Ovary (tissue), 7 donors: ENCODE measurements at regions not wholly inside any gene's neighbourhood (a gene's known extent, or its start where the extent isn't known, plus 50 kb on each side); places are given as distances from the start of the nearest gene placed in this dataset.

Experiments used
- DNase-seq, 5 donors: peaks; one replicate each; pipeline ENCODE4 v3.0.0-alpha.2; 2019 to 2020
- H3K27ac ChIP-seq, 2 donors: fragments of 200-600 bp; one replicate each; pipeline versions ENCODE4 v1.5.1 to v1.8.0; 2019 to 2022
- H3K27me3 ChIP-seq: fragments of 200-600 bp; one replicate; pipeline ENCODE4 v1.8.0; 2022
- H3K36me3 ChIP-seq: fragments of 200-600 bp; sonication (generic); one replicate; pipeline ENCODE4 v1.5.1; 2019
- H3K4me1 ChIP-seq: one replicate; pipeline ENCODE4 v1.8.1; 2013; ENCODE audit warnings: mild to moderate bottlenecking, moderate library complexity; ENCODE audit not compliant: insufficient read depth
- H3K4me3 ChIP-seq: fragments of 200-600 bp; sonication (generic); one replicate; pipeline ENCODE4 v1.5.1; 2017
- H3K9me3 ChIP-seq, 2 donors: fragments of 200-600 bp in 1 of 2; sonication (generic) in 1 of 2; one replicate each; pipeline versions ENCODE4 v1.5.1 to v1.8.1; 2013 to 2019; ENCODE audit warnings: mild to moderate bottlenecking in 1 of 2, moderate library complexity in 1 of 2
- EP300 ChIP-seq: sonication (generic); formaldehyde crosslinking; IDR thresholded peaks from one replicate; pipeline ENCODE4 v1.6.1; 2017; ENCODE audit warnings: antibody characterized with exemption
- POLR2A ChIP-seq: fragments of 450-650 bp; IDR thresholded peaks from one replicate; pipeline ENCODE4 v1.6.1; 2017; ENCODE audit warnings: antibody characterized with exemption, mild to moderate bottlenecking, moderate library complexity
- WGBS, 3 donors: extraction: QIAGEN DNeasy Blood & Tissue Kit in 1 of 3; methylation state at CpG; one replicate each; pipeline versions ENCODE4 v1.1.5 to v1.1.7; 2013 to 2017; 5-methylcytosine and 5-hydroxymethylcytosine counted together
- intact Hi-C, 4 donors: fragments of 100-400 bp; cut with DNase I; formaldehyde crosslinking; loops; one replicate each; pipeline versions ENCODE4 v1.11.0 to v1.15.1; 2022 to 2023
- TF ChIP-seq, protein P1 (sequence below), 3 donors: fragments of 450-650 bp in 2 of 3; fragments of 200-600 bp in 1 of 3; IDR thresholded peaks; one replicate each; pipeline versions ENCODE4 v1.5.1 to v1.8.0; 2016 to 2022; ENCODE audit warnings: antibody characterized with exemption in 3 of 3, mild to moderate bottlenecking in 1 of 3
- donor health status: DM: no; HTN: no; CAD: no; lungs with moderate emphysema.
- donor health status: DM: no; HTN: no; CAD: no.
- donor health status: Bipolar disorder and iron deficiency.
- donor health status: DM: no; HTN: no; CAD: no.
- donor health status: DM: yes; HTN: yes; CAD: no.

GRCh38 chr6:145274083-145274482 lies 461.2 kb downstream of the EPM2A start:
- no peak for TF ChIP-seq EP300
- no peak for DNase-seq
- no peak overlapping the region for H3K4me3 ChIP-seq
- intact Hi-C loops: no loop called here
- no peaks in the 10 kb centered on the region for H3K36me3 ChIP-seq
- H3K4me1 ChIP-seq: peaks cover 3% of the 10 kb centered on the region
- H3K9me3 ChIP-seq: no peaks in the 10 kb centered on the region
- WGBS, 3 donors: 82 to 86% (median 83%) methylated on average over 1 of the region's 1 CpG
- no peak overlapping the region for H3K27ac ChIP-seq
- H3K27me3 ChIP-seq: no peaks in the 10 kb centered on the region

GRCh38 chr6:145275019-145275418 lies 460.3 kb downstream of the EPM2A start:
- Histone ChIP-seq H3K4me1 (peaks cover 3% of the 10 kb centered on the region), H3K36me3 (no peaks in the 10 kb centered on the region), H3K9me3 (no peaks in the 10 kb centered on the region), H3K27me3 (no peaks in the 10 kb centered on the region), H3K27ac (no peak overlapping the region), H3K4me3 (no peak overlapping the region)
- intact Hi-C loops: no loop called here
- no peak for TF ChIP-seq EP300
- 52 to 69% (median 61%) methylated on average over 6 of the region's 6 CpGs for WGBS, 3 donors
- DNase-seq: no peak

GRCh38 chr6:145275787-145276186 lies 459.5 kb downstream of the EPM2A start:
- Histone ChIP-seq H3K4me3 (no peak overlapping the region), H3K9me3 (no peaks in the 10 kb centered on the region), H3K27ac (no peak overlapping the region), H3K4me1 (peaks cover 3% of the 10 kb centered on the region), H3K27me3 (no peaks in the 10 kb centered on the region), H3K36me3 (no peaks in the 10 kb centered on the region)
- 83 to 93% (median 92%) methylated on average over 1 of the region's 1 CpG for WGBS, 3 donors
- intact Hi-C loops: no loop called here
- TF ChIP-seq POLR2A: no peak
- no peak for DNase-seq

DNA sequence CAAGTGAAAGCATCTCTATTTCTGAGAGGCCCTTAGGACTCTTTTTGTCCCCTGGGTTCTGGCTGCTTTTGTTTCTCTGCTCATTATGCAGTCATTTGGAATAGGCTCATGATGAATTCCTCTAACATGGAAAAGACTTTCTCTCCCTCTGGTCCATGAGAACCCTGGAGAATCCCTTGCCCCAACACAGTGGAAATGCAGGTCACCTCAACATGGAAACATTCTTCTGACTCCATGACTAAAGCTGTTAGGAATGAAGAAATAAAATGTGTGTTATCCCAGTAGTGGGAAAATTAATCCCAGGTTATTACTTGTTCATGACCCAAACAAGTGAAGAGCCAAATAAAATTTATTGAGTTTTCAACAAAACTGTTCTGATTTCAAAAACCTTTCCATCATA lies 458.6 kb downstream of the EPM2A start:
- no peak for DNase-seq
- Histone ChIP-seq H3K36me3 (no peaks in the 10 kb centered on the region), H3K27ac (no peak overlapping the region), H3K4me3 (no peak overlapping the region), H3K9me3 (no peaks in the 10 kb centered on the region), H3K27me3 (no peaks in the 10 kb centered on the region), H3K4me1 (no peaks in the 10 kb centered on the region)
- intact Hi-C loops: no loop called here
- TF ChIP-seq POLR2A (no peak), EP300 (no peak)
- TF ChIP-seq, protein P1, sequence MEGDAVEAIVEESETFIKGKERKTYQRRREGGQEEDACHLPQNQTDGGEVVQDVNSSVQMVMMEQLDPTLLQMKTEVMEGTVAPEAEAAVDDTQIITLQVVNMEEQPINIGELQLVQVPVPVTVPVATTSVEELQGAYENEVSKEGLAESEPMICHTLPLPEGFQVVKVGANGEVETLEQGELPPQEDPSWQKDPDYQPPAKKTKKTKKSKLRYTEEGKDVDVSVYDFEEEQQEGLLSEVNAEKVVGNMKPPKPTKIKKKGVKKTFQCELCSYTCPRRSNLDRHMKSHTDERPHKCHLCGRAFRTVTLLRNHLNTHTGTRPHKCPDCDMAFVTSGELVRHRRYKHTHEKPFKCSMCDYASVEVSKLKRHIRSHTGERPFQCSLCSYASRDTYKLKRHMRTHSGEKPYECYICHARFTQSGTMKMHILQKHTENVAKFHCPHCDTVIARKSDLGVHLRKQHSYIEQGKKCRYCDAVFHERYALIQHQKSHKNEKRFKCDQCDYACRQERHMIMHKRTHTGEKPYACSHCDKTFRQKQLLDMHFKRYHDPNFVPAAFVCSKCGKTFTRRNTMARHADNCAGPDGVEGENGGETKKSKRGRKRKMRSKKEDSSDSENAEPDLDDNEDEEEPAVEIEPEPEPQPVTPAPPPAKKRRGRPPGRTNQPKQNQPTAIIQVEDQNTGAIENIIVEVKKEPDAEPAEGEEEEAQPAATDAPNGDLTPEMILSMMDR (IDR thresholded peaks at IDR 0.05): no peak

DNA sequence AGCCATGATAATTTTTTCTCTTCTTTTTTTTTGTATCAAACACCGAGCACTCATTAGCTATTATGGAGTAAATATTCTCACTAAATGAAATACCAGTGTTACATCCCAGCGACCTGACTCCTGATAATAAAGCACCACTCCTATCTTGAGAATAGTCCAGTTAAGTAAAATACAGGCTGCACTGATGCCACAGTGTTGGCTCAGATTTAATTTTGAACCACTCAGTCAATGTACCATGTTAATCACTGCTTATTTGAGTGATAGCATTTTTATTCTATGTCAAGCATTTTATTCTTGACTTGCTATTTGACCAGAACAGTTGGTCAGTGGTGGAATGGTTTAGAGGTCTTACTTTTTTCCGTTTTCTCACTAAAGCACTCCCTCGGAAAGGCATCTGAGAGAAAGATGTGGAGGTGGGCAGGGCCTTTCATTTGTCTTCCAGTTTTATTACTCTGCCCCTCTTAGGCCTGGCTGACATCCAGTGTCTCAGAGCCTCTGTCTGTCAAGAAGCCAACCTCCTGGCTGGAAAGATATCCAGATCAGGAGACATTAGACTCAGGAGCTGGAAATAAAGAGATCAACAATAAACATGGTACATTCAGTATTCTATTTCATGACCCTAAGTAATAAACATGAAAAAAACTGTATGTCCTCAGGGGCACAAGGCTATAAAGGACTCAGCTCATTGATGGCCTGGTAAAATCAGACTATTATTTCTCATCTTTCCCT lies 457.8 kb downstream of the EPM2A start:
- H3K27me3 ChIP-seq: no peaks in the 10 kb centered on the region
- TF ChIP-seq EP300 (no peak), POLR2A (no peak)
- intact Hi-C loops: no loop called here
- H3K27ac ChIP-seq: no peak overlapping the region
- WGBS, 3 donors: 79 to 92% (median 87%) methylated on average over 4 of the region's 4 CpGs
- H3K9me3 ChIP-seq: no peaks in the 10 kb centered on the region
- no peaks in the 10 kb centered on the region for H3K36me3 ChIP-seq
- no peak overlapping the region for H3K4me3 ChIP-seq
- DNase-seq: no peak
- H3K4me1 ChIP-seq: no peaks in the 10 kb centered on the region

DNA sequence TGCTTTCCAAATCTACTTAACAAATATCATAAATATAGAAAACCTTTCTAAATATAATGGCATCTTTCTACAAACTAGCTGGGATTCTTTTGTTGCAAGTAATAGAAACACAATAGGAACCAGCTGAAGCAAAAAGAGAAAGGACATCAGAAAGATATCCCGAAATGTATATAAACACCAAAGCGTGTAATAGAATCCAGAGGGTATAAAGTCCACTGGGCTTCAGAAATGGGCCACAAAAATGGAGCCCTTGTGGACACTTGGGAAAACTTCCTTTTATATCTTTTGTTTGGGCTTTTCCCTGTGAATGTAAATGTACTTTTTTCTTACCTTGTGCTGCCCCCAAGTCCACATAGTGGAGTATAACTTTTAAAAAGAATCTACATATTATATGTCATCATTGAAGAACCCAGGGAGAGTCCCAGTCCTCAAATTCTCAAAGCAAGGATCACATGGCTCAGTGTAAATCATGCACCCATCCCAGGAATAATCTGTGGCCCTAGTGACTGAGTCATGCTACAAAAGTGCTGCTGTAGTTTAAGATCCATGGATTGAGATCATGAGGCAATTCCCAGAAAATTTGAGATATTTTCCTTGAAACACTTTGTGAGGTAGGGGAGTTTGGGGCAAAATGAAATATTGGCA lies 457.0 kb downstream of the EPM2A start:
- no peaks in the 10 kb centered on the region for H3K27me3 ChIP-seq
- no peaks in the 10 kb centered on the region for H3K4me1 ChIP-seq
- no peaks in the 10 kb centered on the region for H3K36me3 ChIP-seq
- 90 to 94% (median 93%) methylated on average over 2 of the region's 2 CpGs for WGBS, 3 donors
- no peak overlapping the region for H3K4me3 ChIP-seq
- intact Hi-C loops: no loop called here
- H3K9me3 ChIP-seq: no peaks in the 10 kb centered on the region
- TF ChIP-seq, protein P1 (IDR thresholded peaks at IDR 0.05): no peak
- TF ChIP-seq EP300 (no peak), POLR2A (no peak)
- H3K27ac ChIP-seq: no peak overlapping the region
- no peak for DNase-seq
